CD4-positive, alpha-beta T cell treated with Interleukin-15 for 1 hour (primary cell): ENCODE measurements at regions not wholly inside any gene's neighbourhood (a gene's known extent, or its start where the extent isn't known, plus 50 kb on each side); places are given as distances from the start of the nearest gene placed in this dataset.
A peak's percentile ranks its signal among the peaks of the same experiment; 100 is the strongest.

Experiments
- DNase-seq: peaks from one replicate; pipeline ENCODE4 v3.0.0-alpha.2; 2020

DNA sequence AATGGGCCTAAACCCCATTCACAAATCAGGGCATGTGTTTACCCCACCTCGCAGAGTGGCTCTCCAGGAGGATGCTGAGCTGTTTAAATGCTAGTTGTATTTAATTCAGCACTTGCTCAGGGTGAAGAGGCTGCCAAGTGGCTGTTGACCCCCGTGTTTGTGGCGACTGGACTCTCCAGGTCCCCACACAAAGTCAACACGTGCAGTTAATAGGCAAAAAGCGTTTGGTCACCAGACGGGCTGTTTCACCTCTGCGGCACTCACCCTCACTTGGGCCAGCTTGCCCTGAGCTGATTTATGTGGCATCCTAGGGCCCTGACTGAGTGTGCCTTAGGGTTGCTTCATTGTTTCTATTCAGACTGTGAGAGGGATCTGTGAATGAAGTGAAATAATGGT lies 152.3 kb downstream of the GAS1 start:
- DNase-seq, result no peak

DNA sequence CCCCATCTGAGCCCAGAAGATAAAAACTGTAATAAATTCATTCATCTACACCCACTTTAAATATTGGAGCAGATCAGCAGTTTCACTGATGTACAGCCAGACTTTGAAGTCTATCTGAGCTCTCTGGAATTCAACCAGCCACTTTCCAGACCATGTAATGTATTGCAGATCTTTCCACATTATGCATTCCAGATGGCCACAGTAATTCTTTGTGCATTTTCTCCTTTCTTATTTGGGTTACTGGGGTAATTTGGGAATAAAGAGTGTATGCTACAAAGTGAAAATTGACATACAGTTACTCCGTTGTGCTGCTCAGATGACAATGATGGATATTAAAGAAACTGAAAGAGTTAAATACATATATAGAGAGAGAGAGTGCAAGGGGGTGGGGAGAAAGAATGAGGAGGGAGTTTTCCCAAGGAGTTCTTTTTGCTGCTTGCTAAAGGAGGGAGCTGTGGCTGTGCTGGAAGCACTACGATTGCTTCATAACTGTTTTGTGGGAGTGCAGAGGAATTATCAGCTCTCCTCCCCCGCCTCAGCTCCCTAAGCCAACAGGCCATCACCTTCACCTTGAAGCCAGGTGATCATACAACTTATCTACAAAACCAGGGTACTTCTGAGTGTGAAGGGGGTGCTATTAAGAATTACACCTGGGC lies 152.8 kb downstream of the GAS1 start:
- DNase-seq, result no peak

DNA sequence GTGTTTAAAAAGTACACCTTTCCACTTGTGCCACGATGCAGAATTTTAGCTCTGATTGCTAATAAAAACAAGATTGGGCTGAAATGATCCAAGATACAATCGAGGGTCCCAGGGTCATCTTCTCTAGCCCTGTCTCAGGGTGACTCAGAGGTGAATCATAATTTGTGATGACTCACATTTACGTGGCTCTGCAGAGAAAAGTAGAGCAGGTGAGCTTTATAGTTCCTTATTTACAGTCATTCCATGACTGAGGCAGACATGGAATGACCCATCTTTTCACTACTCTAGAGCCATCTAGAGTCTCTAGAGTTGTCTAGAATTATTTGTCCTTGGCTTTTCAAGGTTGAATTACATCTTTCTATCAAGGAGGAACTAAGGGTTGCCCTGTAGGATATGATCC lies 155.2 kb downstream of the GAS1 start:
- DNase-seq, result no peak

DNA sequence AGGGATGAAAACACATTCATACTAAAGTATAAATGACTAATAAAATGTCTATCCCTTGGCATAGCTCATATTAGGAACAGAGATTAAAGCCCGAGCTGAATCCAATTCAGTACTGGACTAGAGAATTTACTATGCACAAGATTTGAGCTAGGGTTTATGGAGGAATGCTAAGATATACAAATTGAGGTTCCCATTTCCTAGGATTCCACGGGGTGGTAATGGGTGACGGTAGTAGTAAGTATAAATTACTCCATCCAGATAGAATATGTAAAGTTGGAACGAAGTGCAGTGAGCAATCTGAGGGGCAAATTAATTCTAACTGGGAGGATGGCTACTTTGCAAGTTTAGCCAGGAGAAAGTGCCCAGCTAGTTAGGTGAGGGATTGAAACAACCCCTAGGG lies 156.5 kb downstream of the GAS1 start:
- no peak for DNase-seq

DNA sequence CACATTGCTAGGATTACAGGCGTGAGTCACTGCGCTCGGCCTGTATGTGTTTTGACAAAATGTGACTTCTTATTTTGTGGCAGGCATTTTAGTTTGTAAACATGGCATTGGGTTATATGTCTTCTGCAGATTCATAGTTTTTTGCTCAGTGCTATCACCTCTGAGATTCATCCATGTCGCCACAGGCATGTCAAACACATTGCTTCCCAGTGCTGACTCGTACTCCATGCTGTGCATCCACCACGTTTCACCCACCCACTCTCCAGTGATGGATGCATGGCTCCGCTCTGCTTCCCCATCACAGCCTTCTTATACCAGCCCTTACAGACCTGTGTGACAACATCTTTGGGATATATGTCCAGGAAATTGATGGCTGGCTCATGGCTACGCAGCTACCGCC lies 158.8 kb downstream of the GAS1 start:
- no peak for DNase-seq

DNA sequence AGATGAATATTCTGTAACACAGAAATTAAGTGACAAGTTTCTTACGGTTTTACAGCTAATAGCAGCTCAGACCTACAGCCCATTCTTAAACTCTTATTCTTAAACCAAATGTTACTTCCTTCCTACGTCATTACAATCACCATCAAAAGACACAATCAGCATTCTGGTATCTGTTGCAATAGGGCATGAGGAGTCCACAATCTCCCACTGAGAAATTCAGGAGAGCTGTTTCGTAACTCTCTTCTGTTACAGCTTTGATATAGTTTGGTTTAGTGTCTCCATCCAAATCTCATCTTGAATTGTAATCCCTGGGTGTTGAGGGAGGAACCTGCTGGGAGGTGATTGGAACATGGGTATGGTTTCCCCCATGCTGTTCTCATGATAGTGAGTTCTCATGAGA lies 163.4 kb downstream of the GAS1 start:
- DNase-seq, result no peak

DNA sequence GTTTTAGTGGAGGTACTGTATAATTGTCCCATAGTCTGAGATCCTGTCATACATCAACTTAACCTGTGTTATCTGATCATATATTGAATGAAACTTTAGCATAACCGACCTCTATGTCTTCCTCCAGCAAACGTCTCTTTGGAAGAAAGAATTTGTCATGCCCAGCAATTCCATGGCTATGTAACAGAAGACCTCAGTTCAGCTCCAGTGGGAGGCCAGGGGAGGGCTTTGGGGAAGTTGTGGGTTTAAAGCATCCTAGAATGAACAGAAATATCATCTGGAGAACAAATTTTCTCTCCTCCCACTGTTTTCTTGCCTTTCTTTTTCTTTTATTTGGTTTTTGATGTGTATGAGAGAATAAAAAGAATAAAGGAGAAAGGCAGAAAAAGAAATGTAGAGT lies 164.5 kb downstream of the GAS1 start:
- DNase-seq, result no peak

DNA sequence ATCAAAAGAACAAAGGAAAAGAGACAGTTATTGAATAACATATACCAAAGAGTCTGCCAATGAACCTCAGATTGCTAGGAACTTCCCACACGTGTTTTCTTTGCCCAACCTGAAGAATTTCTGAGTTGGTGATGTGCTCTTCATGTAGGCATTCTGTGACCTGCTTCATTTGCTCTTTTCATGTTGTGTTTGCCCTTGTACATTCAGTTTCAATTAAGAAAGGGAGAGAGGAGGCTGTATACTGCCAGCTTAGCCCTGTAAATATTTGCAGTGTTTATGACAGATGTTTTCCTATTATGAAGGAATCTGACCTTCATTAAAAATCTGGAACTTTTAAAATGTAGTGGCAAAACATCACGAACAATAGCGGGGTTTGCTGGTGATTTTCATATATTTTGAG lies 168.5 kb downstream of the GAS1 start:
- no peak for DNase-seq

DNA sequence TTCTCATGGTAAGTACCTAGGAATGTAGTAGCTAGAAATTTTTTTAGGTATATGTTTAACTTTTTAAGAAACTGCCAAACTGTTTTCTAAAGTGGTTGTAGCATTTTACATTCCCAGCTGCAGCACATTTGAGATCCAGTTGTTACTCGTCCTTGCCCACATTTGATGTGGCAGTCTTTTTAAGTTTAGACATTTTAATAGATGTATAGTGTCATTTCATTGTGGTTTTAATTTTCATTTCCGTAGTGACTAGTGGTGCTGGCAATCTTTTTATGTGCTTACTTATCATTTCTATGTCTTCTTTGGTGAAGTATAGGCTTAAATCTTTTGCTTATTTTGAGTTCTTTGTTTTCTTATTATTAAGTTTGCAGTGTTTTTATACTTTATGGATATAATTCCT lies 171.6 kb downstream of the GAS1 start:
- DNase-seq, result no peak

DNA sequence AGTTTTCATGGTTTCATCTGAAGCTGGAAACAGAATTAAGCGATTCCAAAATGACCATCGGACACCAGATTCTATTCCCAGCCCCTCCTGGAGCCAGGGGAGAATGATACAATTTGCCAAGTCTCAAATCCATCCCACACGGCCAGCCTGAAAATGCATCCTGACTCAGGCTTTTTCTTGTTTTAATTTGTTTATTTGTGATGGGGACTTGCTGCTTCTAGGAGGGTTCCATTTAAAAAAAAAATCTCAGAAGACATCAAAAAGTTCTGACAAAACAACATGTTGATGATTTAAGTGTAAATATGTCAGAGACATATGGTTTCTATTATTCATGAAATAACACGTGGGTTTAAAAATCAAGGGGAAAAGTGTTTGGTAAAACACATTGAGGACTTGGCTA lies 173.2 kb downstream of the GAS1 start:
- no peak for DNase-seq

DNA sequence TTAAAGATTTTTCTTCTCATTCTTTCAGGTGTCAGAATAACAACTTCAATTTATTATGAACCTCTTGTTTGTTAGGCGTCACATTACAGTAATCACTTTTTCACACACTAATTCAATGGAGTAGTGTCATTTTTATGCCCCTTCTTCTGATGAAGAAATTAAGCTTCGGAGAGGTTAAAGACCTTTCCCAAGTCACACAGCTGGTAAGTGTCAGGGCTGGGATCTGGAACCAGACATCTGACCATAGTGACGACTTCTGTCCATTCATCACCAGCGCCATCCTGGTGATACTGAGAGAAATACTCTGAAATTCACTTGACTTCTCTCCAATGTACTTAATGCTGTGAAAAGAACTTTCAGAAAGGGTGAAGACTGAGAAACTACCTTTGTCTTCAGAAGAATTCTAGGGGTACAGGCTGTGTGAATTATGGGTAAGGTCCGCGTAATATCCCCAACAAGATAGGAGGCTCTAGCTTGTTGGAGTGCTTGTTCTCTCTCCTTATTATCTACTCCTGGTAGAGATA lies 173.8 kb downstream of the GAS1 start:
- DNase-seq, result no peak

DNA sequence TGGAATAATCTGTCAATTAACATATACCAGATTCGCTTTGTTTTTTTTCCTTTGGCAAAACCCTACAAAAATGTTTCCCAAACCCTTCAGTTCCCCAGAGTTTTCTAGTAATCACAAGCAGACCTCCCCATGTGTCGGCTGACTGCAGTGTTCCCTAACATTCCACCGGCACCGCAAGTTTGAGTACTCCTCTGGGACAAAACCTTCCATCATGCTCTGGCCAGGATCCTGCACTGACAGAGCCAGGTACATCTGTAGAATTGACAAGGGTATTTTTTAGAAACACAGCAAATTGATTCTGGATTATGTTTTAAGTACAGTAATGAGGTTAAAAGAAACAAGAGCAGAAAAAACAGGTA lies 174.7 kb downstream of the GAS1 start:
- DNase-seq, result no peak

DNA sequence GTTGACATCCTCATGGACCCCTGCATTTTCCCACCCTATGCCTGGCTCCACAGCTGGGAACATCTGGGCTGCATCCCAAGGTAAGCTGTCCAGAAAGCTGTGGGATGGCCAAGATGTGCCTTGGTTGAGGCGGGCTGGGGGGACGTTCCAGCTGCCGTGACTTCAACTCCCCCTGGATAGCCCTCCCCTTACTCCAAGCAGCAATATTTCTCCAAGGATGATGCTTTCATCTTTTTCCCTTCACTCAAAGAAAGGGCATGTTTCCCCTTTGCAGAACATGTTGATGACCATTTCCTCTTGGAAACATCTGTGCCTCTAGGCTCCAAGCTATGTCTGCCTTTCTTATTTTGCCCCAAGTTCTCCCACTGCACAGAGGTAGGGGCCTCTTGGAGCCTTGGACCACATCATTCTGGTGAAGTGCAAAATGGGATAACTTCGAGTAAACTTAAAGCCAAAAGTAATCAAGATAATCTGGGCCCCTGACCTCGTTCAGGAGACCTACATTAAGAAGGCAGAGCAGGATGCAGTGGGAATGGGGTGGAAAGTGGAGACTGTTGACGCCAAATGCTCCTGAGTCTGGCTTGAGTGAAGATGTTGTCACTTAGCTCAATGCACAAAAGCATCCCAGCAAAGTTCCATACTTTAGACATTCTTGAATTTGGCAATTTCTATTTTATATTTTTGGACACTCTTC lies 175.2 kb downstream of the GAS1 start:
- DNase-seq, result no peak

DNA sequence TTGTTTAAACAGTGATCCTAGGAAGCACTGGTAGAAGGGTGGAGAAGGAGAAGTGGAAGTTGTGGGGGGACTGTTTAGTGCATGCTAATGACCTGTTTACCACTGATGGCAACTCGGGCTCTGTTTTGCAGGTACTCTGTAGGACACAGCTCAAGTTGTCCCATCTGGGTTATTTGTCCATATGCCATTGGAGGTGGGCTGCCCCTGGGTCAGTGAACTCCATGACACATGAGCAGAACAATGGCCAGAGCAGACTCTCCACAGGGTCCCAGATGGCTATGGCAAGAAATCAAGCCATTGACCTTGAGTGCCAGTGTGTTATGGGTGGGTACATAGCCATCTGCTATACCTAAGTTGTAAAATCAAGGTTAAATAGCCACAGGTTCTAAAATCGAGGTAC lies 175.9 kb downstream of the GAS1 start:
- DNase-seq, result no peak

DNA sequence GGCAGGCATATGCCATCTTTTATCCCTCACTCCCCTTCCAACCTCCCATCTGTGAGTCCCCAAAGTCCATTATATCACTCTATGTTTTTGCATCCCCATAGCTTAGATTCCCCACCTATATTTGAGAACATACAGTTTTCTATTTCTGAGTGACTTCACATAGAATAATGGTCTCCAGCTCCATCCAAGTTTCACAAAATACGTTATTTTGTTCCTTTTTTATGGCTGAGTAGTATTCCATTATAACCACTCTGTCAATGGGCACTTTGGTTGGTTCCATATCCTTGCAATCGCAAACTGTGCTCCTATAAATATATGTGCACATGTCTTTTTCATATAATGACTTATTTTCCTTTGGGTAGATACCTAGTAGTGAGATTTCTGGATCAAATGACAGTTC lies 178.6 kb downstream of the GAS1 start:
- no peak for DNase-seq

DNA sequence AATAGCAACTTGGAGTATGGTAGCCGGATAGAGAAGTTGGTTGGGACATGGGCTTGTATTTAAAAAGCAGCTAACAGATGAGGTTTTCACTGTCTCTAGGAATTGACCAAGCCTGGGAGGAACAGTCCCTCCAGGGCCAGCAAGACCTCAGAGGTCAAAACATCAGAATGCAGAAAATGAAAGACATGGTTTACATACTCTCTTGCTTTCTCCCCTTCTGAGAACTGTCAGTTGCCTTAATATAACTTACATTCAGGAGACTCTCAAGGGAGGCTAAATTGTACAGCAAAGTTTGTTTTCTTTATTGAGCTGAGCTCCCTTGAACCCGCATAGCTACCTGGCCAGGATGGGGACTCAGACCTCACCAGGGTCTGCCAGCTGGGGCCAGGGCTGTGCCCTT lies 179.3 kb downstream of the GAS1 start:
- DNase-seq, result no peak

DNA sequence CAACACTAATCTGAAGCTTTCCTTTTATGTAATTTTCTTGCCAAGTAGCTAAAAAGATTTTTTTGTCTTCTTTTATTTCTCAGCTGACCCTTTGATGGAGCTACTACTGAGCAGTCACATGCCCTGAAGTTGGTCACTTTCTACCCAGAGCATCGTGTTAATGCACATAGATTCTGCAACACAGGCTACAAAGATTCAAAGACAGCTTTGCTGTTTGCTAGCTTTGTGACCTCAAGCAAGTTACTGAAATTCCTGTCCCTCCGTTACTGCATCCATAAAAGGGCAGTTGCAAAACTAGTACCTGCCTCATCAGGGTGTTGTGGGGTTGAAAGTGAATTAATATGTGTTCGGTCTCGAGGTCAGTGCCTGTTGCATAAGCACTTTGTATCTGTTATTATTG lies 179.9 kb downstream of the GAS1 start:
- no peak for DNase-seq

DNA sequence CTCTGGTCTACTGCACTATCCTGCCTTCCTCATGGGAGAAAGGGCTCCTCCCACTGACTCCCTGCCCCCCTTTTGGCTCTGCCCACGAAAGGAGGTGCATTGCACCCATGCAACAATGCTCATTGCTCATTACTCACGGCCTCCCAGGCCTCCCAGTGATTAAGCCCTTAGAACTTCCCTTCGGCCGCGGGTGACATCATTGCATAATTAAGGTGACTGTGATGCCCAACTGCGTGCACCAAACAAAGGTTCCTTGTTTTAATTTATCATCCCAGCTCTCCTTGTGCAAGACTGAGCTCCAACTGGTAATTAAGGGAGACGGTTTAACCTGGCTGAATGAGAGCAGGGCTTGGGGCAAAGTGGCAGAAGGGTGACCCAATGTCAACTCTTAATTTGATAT lies 180.4 kb downstream of the GAS1 start:
- DNase-seq, result peak; percentile 78

DNA sequence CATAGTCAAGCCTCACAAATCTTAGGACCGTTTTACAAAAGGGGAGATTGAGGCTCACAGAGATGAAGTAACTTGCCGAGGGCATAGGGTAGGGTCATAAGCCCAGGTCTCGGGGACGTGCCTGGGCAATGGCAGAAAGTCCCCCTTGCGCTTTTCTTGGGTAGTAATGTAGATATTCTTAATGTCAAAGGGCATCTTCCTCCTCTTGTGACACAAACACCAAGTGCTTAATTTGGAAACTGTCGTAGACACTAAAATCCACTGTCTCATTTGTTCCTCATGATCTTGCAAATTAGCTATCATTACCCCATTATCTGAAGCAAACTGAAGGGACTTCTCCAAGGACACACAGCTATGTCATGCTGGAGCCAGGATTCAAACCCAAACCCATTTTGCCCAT lies 180.8 kb downstream of the GAS1 start:
- DNase-seq, result no peak

DNA sequence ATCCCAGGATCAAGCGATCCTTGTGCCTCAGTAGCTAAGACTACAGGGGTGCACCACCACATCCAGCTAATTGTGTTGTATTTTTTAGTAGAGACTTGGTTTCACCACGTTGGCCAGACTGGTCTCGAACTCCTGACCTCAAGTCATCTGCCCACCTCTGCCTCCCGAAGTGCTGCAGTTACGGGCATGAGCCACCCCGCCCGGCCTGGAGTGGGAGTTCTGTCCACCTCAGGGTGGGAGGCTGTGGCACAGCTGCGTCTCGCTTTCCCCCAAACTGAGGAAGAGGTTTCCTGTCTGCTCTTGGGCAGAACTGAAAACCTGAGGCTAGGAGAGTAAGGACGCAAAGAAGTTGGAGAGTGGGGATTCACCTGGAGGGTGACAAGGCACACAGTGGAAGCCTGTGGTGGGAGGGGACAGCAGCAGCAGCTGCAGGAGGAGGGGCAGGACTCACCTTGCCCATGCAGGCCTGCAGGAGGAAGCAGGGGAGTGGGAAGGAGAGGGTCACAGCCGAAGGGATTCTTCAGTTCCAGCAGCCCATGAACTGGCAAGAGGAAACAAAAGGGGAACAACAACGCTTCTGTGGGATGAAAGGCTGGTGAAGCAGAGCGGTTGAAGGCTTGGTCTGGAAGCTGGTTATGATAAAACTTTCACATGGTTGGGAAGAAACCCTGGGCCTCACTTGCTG lies 181.4 kb downstream of the GAS1 start:
- no peak for DNase-seq

DNA sequence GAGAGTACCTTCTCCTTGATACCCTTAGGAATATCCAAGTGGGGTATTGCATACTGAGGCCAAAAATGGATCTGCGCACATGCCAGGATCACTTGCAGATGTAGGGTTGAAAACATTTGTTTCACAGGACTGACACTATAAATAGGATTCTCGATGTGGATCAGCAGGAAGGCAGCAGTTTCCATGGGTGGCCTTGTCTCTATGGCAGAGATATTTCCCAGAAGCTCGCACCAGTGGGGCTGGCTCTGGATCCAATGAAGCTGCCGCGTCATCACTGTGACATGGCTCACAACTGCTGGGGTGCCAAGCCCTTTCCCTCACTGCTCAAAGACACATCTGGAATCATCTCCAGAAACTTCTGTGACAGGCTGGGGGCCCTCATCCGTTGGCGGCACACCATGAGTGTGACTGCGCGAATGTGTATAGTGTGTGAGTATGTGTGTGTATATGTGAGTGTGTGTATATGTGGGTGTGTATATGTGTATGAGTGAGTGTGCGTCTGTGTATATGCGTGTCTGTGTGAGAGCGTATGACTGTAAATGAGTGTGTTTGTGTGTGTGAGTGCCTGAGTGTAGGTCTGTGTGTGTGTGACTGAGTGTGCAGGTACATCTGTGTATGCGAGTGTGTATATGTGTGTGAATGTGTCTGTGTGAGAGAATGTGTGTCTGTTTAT lies 182.5 kb downstream of the GAS1 start:
- no peak for DNase-seq

DNA sequence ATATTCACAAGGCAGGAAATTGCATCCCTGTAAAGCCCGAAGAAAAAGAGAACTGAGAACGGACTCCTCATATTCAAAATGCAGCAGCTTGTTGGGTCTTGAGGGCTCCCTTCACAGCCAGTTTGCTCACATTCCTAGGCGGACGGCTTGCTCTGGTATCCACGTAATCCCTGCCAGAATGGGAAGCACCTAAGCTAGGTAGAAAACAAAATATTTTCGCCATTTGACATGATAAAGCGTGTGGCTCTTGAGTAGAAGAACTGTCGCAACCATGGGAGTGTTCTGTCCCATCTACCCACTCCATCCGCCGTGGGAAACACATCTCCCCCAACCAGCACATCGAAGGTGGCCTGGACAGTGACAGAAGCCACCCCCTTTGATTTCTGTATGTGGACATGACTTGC lies 183.1 kb downstream of the GAS1 start:
- no peak for DNase-seq

DNA sequence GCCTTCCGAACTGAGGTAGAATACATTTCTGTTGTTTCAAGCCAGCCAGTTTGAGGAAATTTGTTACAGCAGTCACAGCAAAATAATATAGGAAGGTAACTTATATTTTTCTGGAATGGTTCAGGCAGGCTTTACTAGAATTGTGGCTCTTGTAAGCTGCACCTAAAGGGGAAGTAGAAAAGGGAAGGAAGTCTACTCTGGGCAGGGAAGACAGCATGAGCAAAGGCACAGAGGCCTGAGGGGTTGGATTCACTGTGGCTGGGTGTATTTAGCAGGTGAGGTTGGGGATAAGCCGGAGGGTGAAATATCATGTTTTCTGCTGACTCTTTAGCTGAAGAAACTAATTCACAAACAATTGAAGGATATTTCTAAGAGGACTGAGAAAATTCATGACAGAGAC lies 183.5 kb downstream of the GAS1 start:
- no peak for DNase-seq

DNA sequence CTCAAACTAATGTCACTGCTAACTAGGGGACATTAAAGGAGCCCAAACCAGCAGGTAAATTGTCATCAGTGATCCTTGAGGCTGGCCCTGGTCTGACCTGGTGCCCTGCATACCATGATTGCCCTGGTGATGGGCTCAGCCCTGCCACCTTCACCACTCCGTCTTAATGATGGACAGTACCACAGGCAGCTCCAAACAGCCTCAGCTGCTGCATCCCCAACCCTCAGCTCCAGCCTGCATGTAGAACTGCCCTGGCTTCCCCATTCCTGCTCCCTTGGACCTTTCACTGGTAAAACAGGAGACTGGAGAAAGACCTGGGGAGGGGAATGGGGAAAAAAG lies 190.0 kb downstream of the GAS1 start:
- no peak for DNase-seq
